GM12878 (cell line): ENCODE measurements at regions not wholly inside any gene's neighbourhood (a gene's known extent, or its start where the extent isn't known, plus 50 kb on each side); places are given as distances from the start of the nearest gene placed in this dataset.
A peak's percentile ranks its signal among the peaks of the same experiment; 100 is the strongest.

Source experiments
- BCL3 ChIP-seq: IDR thresholded peaks from 2 replicates; pipeline ENCODE4 v1.6.1; 2011; ENCODE audit warnings: borderline replicate concordance, low read depth, mild to moderate bottlenecking, moderate library complexity, low read length; ENCODE audit not compliant: insufficient read depth, poor library complexity, severe bottlenecking
- DPF2 ChIP-seq: fragments of 450-650 bp; IDR thresholded peaks from 2 replicates; pipeline ENCODE4 v1.6.1; 2017; ENCODE audit warnings: mild to moderate bottlenecking
- HDAC2 ChIP-seq: fragments of 200-600 bp; sonication (generic); IDR thresholded peaks from 2 replicates; pipeline ENCODE4 v1.6.1; 2017
- PRDM15 ChIP-seq: fragments of 450-650 bp; formaldehyde crosslinking; IDR thresholded peaks from 2 replicates; pipeline ENCODE4 v1.4.0; 2020; ENCODE audit warnings: mild to moderate bottlenecking, moderate library complexity
- USF2 ChIP-seq: IDR thresholded peaks from 2 replicates; pipeline ENCODE4 v1.6.1; 2011; ENCODE audit warnings: low read depth, low read length, improper control_type of control experiment, borderline replicate concordance
- ZBTB33 ChIP-seq: fragments of 450-650 bp; IDR thresholded peaks from 2 replicates; pipeline ENCODE4 v1.6.1; 2017; ENCODE audit warnings: mild to moderate bottlenecking
- ZNF622 ChIP-seq: fragments of 450-650 bp; IDR thresholded peaks from 2 replicates; pipeline ENCODE4 v1.6.1; 2017; ENCODE audit warnings: mild to moderate bottlenecking, inconsistent platforms

- no peak for TF ChIP-seq PRDM15 (CRISPR knock-in tag)
- TF ChIP-seq ZBTB33: no peak
- no peak for TF ChIP-seq ZNF622
- peak; percentile 21 for TF ChIP-seq BCL3
- TF ChIP-seq USF2: no peak
- no peak for TF ChIP-seq DPF2
- TF ChIP-seq HDAC2: no peak
Observed at GRCh38 chr15:38662033-38662802, 97.6 kb upstream of the RASGRP1 start (continued).
